ENCODE measurements at regions not wholly inside any gene's neighbourhood (a gene's known extent, or its start where the extent isn't known, plus 50 kb on each side); places are given as distances from the start of the nearest gene placed in this dataset.
A peak's percentile ranks its signal among the peaks of the same experiment; 100 is the strongest.

DNA sequence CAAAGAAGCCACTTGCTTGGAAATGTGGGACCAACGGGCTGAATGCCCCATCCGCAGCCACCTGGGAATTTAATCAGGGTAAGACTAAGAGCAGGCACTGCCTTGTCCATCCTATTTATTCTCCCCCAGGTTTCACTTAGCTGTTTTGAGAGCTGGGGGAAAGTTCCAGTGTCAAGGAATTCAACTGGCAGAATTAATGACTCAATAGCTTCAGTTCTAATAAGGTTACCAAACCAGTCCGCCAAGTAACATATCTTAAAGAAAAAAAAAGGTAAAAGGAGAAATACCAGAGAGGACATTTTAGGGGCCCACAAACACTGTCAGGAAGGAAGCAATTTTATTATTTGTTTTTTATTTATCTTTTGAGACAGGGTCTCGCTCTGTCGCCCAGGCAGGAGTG is 157.6 kb upstream of the SOD1 start:
- no peak for DNase-seq (ENCODE audit: extremely low read depth, insufficient read length)
- TF ChIP-seq, protein P1, sequence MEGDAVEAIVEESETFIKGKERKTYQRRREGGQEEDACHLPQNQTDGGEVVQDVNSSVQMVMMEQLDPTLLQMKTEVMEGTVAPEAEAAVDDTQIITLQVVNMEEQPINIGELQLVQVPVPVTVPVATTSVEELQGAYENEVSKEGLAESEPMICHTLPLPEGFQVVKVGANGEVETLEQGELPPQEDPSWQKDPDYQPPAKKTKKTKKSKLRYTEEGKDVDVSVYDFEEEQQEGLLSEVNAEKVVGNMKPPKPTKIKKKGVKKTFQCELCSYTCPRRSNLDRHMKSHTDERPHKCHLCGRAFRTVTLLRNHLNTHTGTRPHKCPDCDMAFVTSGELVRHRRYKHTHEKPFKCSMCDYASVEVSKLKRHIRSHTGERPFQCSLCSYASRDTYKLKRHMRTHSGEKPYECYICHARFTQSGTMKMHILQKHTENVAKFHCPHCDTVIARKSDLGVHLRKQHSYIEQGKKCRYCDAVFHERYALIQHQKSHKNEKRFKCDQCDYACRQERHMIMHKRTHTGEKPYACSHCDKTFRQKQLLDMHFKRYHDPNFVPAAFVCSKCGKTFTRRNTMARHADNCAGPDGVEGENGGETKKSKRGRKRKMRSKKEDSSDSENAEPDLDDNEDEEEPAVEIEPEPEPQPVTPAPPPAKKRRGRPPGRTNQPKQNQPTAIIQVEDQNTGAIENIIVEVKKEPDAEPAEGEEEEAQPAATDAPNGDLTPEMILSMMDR (IDR thresholded peaks at IDR 0.05; ENCODE audit: insufficient read depth, low read length, poor library complexity, severe bottlenecking): no peak
- H3K36me3 ChIP-seq (ENCODE audit: control insufficient read depth, insufficient read depth, low read length): no peaks in the 10 kb centered on the region
- H3K4me3 ChIP-seq (replicated peaks; ENCODE audit: low read depth, low read length): no peak overlapping the region
- H3K27me3 ChIP-seq (replicated peaks; ENCODE audit: control insufficient read depth, insufficient read depth, low read length): no peaks in the 10 kb centered on the region; the same call in 1 of the 2 replicates

DNA sequence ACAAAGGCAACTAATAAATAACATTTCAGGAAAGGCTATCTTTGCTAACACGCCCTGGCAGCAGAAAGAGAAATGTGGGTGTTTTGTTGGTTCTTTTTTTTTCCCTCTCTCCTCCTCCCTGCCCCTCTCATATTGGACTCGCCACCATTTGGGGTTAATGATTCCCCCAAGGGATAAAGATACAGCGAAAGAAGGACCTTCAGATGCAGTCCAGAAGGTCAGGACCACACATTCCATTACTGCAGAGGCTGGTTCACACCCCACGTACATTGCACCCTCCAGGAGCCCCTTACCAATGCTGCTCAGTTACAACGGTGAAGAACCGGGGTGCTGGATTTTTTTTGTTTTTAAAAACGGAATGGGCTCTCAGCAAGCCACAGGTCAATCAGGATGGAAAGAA is 156.9 kb upstream of the TIAM1 start:
- DNase-seq (ENCODE audit: extremely low read depth, insufficient read length): no peak
- TF ChIP-seq, protein P1 (IDR thresholded peaks at IDR 0.05; ENCODE audit: insufficient read depth, low read length, poor library complexity, severe bottlenecking): no peak
- H3K27me3 ChIP-seq (replicated peaks; ENCODE audit: control insufficient read depth, insufficient read depth, low read length): no peaks in the 10 kb centered on the region; the same call in 1 of the 2 replicates
- H3K4me3 ChIP-seq (replicated peaks; ENCODE audit: low read depth, low read length): no peak overlapping the region
- no peaks in the 10 kb centered on the region for H3K36me3 ChIP-seq (ENCODE audit: control insufficient read depth, insufficient read depth, low read length)

DNA sequence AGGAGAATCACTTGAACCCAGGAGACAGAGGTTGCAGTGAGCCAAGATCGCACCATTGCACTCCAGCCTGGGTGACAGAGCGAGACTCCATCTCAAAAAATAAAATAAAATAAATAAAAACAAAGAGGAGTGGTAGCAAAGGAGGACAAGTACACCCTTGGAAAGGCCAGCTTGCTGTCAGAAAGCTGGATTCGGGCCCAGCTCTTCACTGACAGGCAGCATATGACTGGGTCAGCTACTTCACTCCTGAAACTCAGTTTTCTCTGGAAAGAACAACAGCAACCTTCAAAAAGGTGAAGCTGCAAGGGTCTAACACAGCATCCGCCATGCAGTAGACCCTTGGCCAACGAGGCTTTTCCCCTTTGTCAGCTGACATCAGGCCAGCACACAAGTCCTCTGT is 156.0 kb upstream of the TIAM1 start:
- TF ChIP-seq, protein P1 (IDR thresholded peaks at IDR 0.05; ENCODE audit: insufficient read depth, low read length, poor library complexity, severe bottlenecking): no peak
- no peak for DNase-seq (ENCODE audit: extremely low read depth, insufficient read length)
- no peaks in the 10 kb centered on the region; the same call in 1 of the 2 replicates for H3K27me3 ChIP-seq (replicated peaks; ENCODE audit: control insufficient read depth, insufficient read depth, low read length)
- no peak overlapping the region for H3K4me3 ChIP-seq (replicated peaks; ENCODE audit: low read depth, low read length)
- H3K36me3 ChIP-seq (ENCODE audit: control insufficient read depth, insufficient read depth, low read length): no peaks in the 10 kb centered on the region

DNA sequence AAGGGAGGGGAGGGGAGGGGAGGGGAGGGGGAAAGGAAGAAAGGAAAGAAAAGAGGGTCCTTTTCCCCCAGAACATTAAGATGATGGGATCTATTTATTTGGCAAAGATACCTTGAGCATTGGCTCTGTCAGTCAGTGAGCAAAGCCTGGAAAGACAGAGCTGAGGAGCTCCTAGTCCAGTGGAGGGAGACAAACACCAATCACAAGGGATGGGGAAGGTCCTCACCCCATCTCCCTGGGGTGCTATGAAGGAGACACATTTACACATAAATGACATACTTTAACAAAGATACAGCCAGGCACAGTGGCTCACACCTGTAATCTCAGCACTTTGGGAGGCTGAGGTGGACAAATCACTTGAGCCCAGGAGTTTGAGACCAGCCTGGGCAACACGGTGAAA is 154.9 kb upstream of the TIAM1 start:
- TF ChIP-seq, protein P1 (IDR thresholded peaks at IDR 0.05; ENCODE audit: insufficient read depth, low read length, poor library complexity, severe bottlenecking): peak; percentile 10
- no peak for DNase-seq (ENCODE audit: extremely low read depth, insufficient read length)
- H3K4me3 ChIP-seq (replicated peaks; ENCODE audit: low read depth, low read length): no peak overlapping the region
- no peaks in the 10 kb centered on the region; the same call in 1 of the 2 replicates for H3K27me3 ChIP-seq (replicated peaks; ENCODE audit: control insufficient read depth, insufficient read depth, low read length)
- no peaks in the 10 kb centered on the region for H3K36me3 ChIP-seq (ENCODE audit: control insufficient read depth, insufficient read depth, low read length)

DNA sequence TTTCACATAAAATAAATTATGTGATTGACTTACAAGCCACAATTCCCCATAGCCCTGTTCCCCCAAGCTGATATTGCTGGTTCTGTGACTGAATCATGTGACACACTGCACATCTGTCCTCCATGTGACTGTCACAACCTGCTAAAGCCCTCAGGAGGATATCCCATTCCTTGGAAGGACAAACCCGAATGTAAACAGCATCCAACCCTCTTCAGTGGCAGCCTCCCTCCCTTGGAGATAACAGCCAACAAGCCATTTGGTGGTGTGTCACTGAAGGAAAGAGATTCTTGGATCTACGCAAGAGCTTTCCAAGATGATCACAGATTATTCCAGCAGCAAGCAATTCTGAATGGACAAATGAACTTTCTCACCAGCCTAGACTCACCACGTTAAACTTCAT is 153.9 kb upstream of the TIAM1 start:
- no peak for DNase-seq (ENCODE audit: extremely low read depth, insufficient read length)
- Histone ChIP-seq H3K27me3 (replicated peaks; ENCODE audit: control insufficient read depth, insufficient read depth, low read length) (no peaks in the 10 kb centered on the region; the same call in 1 of the 2 replicates), H3K4me3 (replicated peaks; ENCODE audit: low read depth, low read length) (no peak overlapping the region), H3K36me3 (ENCODE audit: control insufficient read depth, insufficient read depth, low read length) (no peaks in the 10 kb centered on the region)
- TF ChIP-seq, protein P1 (IDR thresholded peaks at IDR 0.05; ENCODE audit: insufficient read depth, low read length, poor library complexity, severe bottlenecking): no peak

DNA sequence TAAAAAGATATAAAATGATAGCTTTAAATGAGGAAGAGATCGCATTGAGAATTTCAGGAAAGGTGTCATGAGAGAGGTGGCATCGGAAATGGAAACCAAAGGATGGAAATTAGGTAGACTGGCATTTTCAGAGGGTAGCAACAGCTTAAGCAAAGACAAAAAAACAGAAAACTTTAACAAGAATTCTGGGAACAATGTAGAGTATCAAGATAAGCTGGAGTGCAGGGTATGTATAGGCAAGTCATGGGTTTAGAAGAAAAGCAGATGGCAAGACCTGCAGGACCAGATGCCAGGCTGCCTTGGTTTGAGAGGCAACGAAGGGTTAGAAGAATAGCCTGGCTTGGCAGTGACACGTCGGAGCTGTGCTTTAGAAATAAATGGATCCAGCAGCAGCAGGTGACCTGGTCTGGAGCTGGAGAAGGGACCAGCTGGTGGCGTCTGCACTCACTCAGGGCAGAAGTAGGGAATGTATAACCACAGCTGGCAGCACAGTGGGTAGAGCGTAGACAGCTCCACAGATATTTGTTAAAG is 149.4 kb upstream of the TIAM1 start:
- Histone ChIP-seq H3K36me3 (ENCODE audit: control insufficient read depth, insufficient read depth, low read length) (no peaks in the 10 kb centered on the region), H3K4me3 (replicated peaks; ENCODE audit: low read depth, low read length) (no peak overlapping the region), H3K27me3 (replicated peaks; ENCODE audit: control insufficient read depth, insufficient read depth, low read length) (no peaks in the 10 kb centered on the region)
- DNase-seq (ENCODE audit: extremely low read depth, insufficient read length): no peak
- TF ChIP-seq, protein P1 (IDR thresholded peaks at IDR 0.05; ENCODE audit: insufficient read depth, low read length, poor library complexity, severe bottlenecking): no peak

Data from GM06990 (cell line).